GM23338 (cell line): ENCODE measurements at regions not wholly inside any gene's neighbourhood (a gene's known extent, or its start where the extent isn't known, plus 50 kb on each side); places are given as distances from the start of the nearest gene placed in this dataset.

ENCODE experiments used
- ATAC-seq: fragments of 200-7000 bp; cut with Tn5 transposase; 3 replicates; pipeline ENCODE4 v1.9.1; 2020
- DNase-seq: peaks from one replicate; pipeline ENCODE4 v3.0.0-alpha.2; 2015; ENCODE audit warnings: low spot score
- H2AFZ ChIP-seq: fragments of 200-600 bp; sonication (generic); 2 replicates; pipeline ENCODE4 v1.8.0; 2016; ENCODE audit warnings: antibody characterized with exemption, mild to moderate bottlenecking, moderate library complexity
- H3F3A ChIP-seq: fragments of 200-600 bp; sonication (generic); replicated peaks from 2 replicates; pipeline ENCODE4 v1.8.0; 2017; ENCODE audit warnings: antibody characterized with exemption, mixed run types, low read depth
- H3K27ac ChIP-seq: fragments of 200-600 bp; sonication (generic); 2 replicates; pipeline ENCODE4 v1.6.1; 2016; ENCODE audit warnings: low read depth
- H3K27me3 ChIP-seq: fragments of 200-600 bp; sonication (generic); 2 replicates; pipeline ENCODE4 v1.8.0; 2016; ENCODE audit warnings: mild to moderate bottlenecking, mixed run types, moderate library complexity; ENCODE audit not compliant: insufficient read depth
- H3K36me3 ChIP-seq: fragments of 200-600 bp; sonication (generic); 2 replicates; pipeline ENCODE4 v1.8.0; 2016; ENCODE audit warnings: mild to moderate bottlenecking; ENCODE audit not compliant: insufficient read depth
- H3K4me1 ChIP-seq: fragments of 200-600 bp; sonication (generic); 2 replicates; pipeline ENCODE4 v1.8.0; 2016; ENCODE audit warnings: mild to moderate bottlenecking, moderate library complexity; ENCODE audit not compliant: insufficient read depth
- H3K4me2 ChIP-seq: fragments of 200-600 bp; sonication (generic); 2 replicates; pipeline ENCODE4 v1.7.1; 2017; ENCODE audit warnings: mixed run types
- H3K4me3 ChIP-seq: fragments of 200-600 bp; sonication (generic); 2 replicates; pipeline ENCODE4 v1.6.1; 2016; ENCODE audit warnings: mixed run types
- H3K79me2 ChIP-seq: fragments of 200-600 bp; sonication (generic); replicated peaks from 2 replicates; pipeline ENCODE4 v1.8.0; 2017; ENCODE audit warnings: mild to moderate bottlenecking; ENCODE audit not compliant: insufficient read depth
- H3K9me2 ChIP-seq: fragments of 200-600 bp; sonication (generic); 2 replicates; pipeline ENCODE4 v1.8.0; 2017; ENCODE audit not compliant: insufficient read depth
- H4K20me1 ChIP-seq: fragments of 200-600 bp; sonication (generic); replicated peaks from 2 replicates; pipeline ENCODE4 v1.8.0; 2017; ENCODE audit warnings: mild to moderate bottlenecking; ENCODE audit not compliant: insufficient read depth
- H3K27ac Mint-ChIP-seq: 2 replicates; pipeline ENCODE4 v1.8.0; 2020; ENCODE audit warnings: inconsistent platforms, mild to moderate bottlenecking, moderate library complexity, mixed read lengths
- H3K27me3 Mint-ChIP-seq: 3 replicates; pipeline ENCODE4 v1.8.0; 2022; ENCODE audit warnings: low read depth, mild to moderate bottlenecking, moderate library complexity, mixed read lengths, inconsistent platforms; ENCODE audit not compliant: insufficient read depth, poor library complexity
- H3K36me3 Mint-ChIP-seq: 3 replicates; pipeline ENCODE4 v1.8.0; 2021; ENCODE audit warnings: low read depth, mild to moderate bottlenecking, inconsistent platforms, moderate library complexity, mixed read lengths
- H3K4me1 Mint-ChIP-seq: 3 replicates; pipeline ENCODE4 v1.8.0; 2020; ENCODE audit warnings: mild to moderate bottlenecking, inconsistent platforms, mixed read lengths
- H3K4me3 Mint-ChIP-seq: 3 replicates; pipeline ENCODE4 v1.8.0; 2021; ENCODE audit warnings: moderate library complexity, mild to moderate bottlenecking, inconsistent platforms, mixed read lengths
- H3K9me3 Mint-ChIP-seq: 3 replicates; pipeline ENCODE4 v1.8.0; 2020; ENCODE audit warnings: moderate library complexity, mild to moderate bottlenecking, inconsistent platforms, mixed read lengths
- CREB1 ChIP-seq: fragments of 250-450 bp; sonication (Bioruptor Pico); IDR thresholded peaks from 2 replicates; pipeline ENCODE4 v1.5.0; 2020; ENCODE audit warnings: low read depth, mild to moderate bottlenecking, moderate library complexity
- EZH2 ChIP-seq: fragments of 200-600 bp; sonication (generic); IDR thresholded peaks from one replicate; pipeline ENCODE4 v1.8.0; 2017; ENCODE audit warnings: antibody characterized with exemption, mild to moderate bottlenecking, low read depth; ENCODE audit not compliant: unreplicated experiment
- EZH2phosphoT487 ChIP-seq: fragments of 200-600 bp; sonication (generic); IDR thresholded peaks from one replicate; pipeline ENCODE4 v1.8.1; 2018; ENCODE audit warnings: antibody characterized with exemption; ENCODE audit not compliant: unreplicated experiment
- JUNB ChIP-seq: IDR thresholded peaks from one replicate; pipeline ENCODE4 v1.6.1; 2016; ENCODE audit warnings: antibody characterized with exemption; ENCODE audit not compliant: unreplicated experiment
- NANOG ChIP-seq: IDR thresholded peaks from 2 replicates; pipeline ENCODE4 v1.6.1; 2016; ENCODE audit warnings: antibody characterized with exemption, borderline replicate concordance
- POLR2AphosphoS5 ChIP-seq: IDR thresholded peaks from 2 replicates; pipeline ENCODE4 v1.6.1; 2016; ENCODE audit warnings: antibody characterized with exemption, low read depth
- STAT1 ChIP-seq: IDR thresholded peaks from one replicate; pipeline ENCODE4 v1.6.1; 2016; ENCODE audit warnings: antibody characterized with exemption; ENCODE audit not compliant: unreplicated experiment
- ZNF114 ChIP-seq: fragments of 250-450 bp; sonication (Bioruptor Pico); IDR thresholded peaks from 2 replicates; pipeline ENCODE4 v1.5.0; 2020; ENCODE audit warnings: mild to moderate bottlenecking, moderate library complexity
- ZNF331 ChIP-seq: fragments of 250-450 bp; sonication (Bioruptor Pico); IDR thresholded peaks from 2 replicates; pipeline ENCODE4 v1.5.0; 2020; ENCODE audit warnings: low read depth, mild to moderate bottlenecking, moderate library complexity
- TF ChIP-seq, protein P1 (sequence below): IDR thresholded peaks from 2 replicates; pipeline ENCODE4 v1.6.1; 2016; ENCODE audit warnings: antibody characterized with exemption
- TF ChIP-seq, protein P2 (sequence below), 2 experiments: fragments of 200-600 bp in 1 of 2; sonication (generic) in 1 of 2; conservative IDR thresholded peaks; 2 replicates each; pipeline versions ENCODE4 v1.5.1 to v1.6.1; 2016 to 2017; ENCODE audit warnings: antibody characterized with exemption in 2 of 2, low read depth in 2 of 2, mild to moderate bottlenecking in 2 of 2, moderate library complexity in 1 of 2
- TF ChIP-seq, protein P3 (sequence below): IDR thresholded peaks from one replicate; pipeline ENCODE4 v1.6.1; 2018; ENCODE audit warnings: antibody characterized with exemption; ENCODE audit not compliant: unreplicated experiment
- TF ChIP-seq, protein P4 (sequence below): fragments of 250-450 bp; sonication (Bioruptor Pico); IDR thresholded peaks from 2 replicates; pipeline ENCODE4 v1.5.0; 2020; ENCODE audit warnings: mild to moderate bottlenecking, moderate library complexity

DNA sequence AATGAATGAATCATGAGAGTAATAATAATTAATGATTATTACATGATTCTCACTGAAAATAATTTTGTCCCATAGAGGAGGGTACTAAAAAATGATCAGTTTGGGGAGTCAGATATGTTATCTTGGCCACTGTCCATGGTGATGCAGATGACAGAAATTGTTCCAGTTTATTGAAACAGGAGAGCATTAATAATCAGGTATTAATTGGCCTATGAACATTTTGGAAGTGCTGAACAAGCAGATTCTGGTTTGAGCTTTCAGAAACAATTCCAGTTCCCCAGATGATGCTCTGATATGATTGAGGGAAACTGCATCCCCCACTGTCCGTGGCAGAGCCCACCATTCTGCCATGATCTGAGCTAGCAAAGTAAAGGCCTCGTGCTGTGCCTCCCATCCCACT, 345.2 kb downstream of the ZSWIM6 start:
- Histone ChIP-seq H3K4me3 (no peak overlapping the region), H3K4me2 (no peak overlapping the region), H2AFZ (no peak overlapping the region), H3K4me1 (peaks cover 8% of the 10 kb centered on the region), H3K9me2 (peaks cover 2% of the 10 kb centered on the region; the same call in 1 of the 2 replicates), H3F3A (no peaks in the 10 kb centered on the region), H4K20me1 (no peaks in the 10 kb centered on the region), H3K27me3 (no peaks in the 10 kb centered on the region), H3K36me3 (no peaks in the 10 kb centered on the region), H3K79me2 (no peaks in the 10 kb centered on the region), H3K27ac (no peak overlapping the region)
- H3K36me3 Mint-ChIP-seq, result no peaks in the 10 kb centered on the region
- no peak overlapping the region for H3K4me3 Mint-ChIP-seq
- no peak for DNase-seq
- H3K27ac Mint-ChIP-seq, result no peak overlapping the region
- H3K9me3 Mint-ChIP-seq, result no peaks in the 10 kb centered on the region; the same call in 2 of the 3 replicates
- H3K4me1 Mint-ChIP-seq, result peaks cover 11% of the 10 kb centered on the region
- no peak for ATAC-seq
- H3K27me3 Mint-ChIP-seq, result peaks cover 2% of the 10 kb centered on the region
- TF ChIP-seq ZNF331 (CRISPR knock-in tag), result no peak
- TF ChIP-seq EZH2, result no peak
- no peak for TF ChIP-seq CREB1 (CRISPR knock-in tag)
- TF ChIP-seq, protein P1, sequence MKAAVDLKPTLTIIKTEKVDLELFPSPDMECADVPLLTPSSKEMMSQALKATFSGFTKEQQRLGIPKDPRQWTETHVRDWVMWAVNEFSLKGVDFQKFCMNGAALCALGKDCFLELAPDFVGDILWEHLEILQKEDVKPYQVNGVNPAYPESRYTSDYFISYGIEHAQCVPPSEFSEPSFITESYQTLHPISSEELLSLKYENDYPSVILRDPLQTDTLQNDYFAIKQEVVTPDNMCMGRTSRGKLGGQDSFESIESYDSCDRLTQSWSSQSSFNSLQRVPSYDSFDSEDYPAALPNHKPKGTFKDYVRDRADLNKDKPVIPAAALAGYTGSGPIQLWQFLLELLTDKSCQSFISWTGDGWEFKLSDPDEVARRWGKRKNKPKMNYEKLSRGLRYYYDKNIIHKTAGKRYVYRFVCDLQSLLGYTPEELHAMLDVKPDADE, result no peak
- TF ChIP-seq ZNF114, result no peak
- TF ChIP-seq STAT1, result no peak
- TF ChIP-seq, protein P2, sequence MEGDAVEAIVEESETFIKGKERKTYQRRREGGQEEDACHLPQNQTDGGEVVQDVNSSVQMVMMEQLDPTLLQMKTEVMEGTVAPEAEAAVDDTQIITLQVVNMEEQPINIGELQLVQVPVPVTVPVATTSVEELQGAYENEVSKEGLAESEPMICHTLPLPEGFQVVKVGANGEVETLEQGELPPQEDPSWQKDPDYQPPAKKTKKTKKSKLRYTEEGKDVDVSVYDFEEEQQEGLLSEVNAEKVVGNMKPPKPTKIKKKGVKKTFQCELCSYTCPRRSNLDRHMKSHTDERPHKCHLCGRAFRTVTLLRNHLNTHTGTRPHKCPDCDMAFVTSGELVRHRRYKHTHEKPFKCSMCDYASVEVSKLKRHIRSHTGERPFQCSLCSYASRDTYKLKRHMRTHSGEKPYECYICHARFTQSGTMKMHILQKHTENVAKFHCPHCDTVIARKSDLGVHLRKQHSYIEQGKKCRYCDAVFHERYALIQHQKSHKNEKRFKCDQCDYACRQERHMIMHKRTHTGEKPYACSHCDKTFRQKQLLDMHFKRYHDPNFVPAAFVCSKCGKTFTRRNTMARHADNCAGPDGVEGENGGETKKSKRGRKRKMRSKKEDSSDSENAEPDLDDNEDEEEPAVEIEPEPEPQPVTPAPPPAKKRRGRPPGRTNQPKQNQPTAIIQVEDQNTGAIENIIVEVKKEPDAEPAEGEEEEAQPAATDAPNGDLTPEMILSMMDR (conservative IDR thresholded peaks at IDR 0.05; ENCODE audit: low read depth in 2 of 2), result no peak
- TF ChIP-seq, protein P3, sequence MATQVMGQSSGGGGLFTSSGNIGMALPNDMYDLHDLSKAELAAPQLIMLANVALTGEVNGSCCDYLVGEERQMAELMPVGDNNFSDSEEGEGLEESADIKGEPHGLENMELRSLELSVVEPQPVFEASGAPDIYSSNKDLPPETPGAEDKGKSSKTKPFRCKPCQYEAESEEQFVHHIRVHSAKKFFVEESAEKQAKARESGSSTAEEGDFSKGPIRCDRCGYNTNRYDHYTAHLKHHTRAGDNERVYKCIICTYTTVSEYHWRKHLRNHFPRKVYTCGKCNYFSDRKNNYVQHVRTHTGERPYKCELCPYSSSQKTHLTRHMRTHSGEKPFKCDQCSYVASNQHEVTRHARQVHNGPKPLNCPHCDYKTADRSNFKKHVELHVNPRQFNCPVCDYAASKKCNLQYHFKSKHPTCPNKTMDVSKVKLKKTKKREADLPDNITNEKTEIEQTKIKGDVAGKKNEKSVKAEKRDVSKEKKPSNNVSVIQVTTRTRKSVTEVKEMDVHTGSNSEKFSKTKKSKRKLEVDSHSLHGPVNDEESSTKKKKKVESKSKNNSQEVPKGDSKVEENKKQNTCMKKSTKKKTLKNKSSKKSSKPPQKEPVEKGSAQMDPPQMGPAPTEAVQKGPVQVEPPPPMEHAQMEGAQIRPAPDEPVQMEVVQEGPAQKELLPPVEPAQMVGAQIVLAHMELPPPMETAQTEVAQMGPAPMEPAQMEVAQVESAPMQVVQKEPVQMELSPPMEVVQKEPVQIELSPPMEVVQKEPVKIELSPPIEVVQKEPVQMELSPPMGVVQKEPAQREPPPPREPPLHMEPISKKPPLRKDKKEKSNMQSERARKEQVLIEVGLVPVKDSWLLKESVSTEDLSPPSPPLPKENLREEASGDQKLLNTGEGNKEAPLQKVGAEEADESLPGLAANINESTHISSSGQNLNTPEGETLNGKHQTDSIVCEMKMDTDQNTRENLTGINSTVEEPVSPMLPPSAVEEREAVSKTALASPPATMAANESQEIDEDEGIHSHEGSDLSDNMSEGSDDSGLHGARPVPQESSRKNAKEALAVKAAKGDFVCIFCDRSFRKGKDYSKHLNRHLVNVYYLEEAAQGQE, result no peak
- no peak for TF ChIP-seq NANOG
- no peak for TF ChIP-seq JUNB
- TF ChIP-seq EZH2phosphoT487, result no peak
- TF ChIP-seq POLR2AphosphoS5, result no peak
- TF ChIP-seq, protein P4, sequence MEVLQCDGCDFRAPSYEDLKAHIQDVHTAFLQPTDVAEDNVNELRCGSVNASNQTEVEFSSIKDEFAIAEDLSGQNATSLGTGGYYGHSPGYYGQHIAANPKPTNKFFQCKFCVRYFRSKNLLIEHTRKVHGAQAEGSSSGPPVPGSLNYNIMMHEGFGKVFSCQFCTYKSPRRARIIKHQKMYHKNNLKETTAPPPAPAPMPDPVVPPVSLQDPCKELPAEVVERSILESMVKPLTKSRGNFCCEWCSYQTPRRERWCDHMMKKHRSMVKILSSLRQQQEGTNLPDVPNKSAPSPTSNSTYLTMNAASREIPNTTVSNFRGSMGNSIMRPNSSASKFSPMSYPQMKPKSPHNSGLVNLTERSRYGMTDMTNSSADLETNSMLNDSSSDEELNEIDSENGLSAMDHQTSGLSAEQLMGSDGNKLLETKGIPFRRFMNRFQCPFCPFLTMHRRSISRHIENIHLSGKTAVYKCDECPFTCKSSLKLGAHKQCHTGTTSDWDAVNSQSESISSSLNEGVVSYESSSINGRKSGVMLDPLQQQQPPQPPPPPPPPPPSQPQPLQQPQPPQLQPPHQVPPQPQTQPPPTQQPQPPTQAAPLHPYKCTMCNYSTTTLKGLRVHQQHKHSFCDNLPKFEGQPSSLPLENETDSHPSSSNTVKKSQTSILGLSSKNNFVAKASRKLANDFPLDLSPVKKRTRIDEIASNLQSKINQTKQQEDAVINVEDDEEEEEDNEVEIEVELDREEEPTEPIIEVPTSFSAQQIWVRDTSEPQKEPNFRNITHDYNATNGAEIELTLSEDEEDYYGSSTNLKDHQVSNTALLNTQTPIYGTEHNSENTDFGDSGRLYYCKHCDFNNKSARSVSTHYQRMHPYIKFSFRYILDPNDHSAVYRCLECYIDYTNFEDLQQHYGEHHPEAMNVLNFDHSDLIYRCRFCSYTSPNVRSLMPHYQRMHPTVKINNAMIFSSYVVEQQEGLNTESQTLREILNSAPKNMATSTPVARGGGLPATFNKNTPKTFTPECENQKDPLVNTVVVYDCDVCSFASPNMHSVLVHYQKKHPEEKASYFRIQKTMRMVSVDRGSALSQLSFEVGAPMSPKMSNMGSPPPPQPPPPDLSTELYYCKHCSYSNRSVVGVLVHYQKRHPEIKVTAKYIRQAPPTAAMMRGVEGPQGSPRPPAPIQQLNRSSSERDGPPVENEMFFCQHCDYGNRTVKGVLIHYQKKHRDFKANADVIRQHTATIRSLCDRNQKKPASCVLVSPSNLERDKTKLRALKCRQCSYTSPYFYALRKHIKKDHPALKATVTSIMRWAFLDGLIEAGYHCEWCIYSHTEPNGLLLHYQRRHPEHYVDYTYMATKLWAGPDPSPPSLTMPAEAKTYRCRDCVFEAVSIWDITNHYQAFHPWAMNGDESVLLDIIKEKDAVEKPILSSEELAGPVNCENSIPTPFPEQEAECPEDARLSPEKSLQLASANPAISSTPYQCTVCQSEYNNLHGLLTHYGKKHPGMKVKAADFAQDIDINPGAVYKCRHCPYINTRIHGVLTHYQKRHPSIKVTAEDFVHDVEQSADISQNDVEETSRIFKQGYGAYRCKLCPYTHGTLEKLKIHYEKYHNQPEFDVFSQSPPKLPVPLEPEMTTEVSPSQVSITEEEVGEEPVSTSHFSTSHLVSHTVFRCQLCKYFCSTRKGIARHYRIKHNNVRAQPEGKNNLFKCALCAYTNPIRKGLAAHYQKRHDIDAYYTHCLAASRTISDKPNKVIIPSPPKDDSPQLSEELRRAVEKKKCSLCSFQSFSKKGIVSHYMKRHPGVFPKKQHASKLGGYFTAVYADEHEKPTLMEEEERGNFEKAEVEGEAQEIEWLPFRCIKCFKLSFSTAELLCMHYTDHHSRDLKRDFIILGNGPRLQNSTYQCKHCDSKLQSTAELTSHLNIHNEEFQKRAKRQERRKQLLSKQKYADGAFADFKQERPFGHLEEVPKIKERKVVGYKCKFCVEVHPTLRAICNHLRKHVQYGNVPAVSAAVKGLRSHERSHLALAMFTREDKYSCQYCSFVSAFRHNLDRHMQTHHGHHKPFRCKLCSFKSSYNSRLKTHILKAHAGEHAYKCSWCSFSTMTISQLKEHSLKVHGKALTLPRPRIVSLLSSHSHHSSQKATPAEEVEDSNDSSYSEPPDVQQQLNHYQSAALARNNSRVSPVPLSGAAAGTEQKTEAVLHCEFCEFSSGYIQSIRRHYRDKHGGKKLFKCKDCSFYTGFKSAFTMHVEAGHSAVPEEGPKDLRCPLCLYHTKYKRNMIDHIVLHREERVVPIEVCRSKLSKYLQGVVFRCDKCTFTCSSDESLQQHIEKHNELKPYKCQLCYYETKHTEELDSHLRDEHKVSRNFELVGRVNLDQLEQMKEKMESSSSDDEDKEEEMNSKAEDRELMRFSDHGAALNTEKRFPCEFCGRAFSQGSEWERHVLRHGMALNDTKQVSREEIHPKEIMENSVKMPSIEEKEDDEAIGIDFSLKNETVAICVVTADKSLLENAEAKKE (CRISPR knock-in tag), result no peak
